ENCODE measurements at regions not wholly inside any gene's neighbourhood (a gene's known extent, or its start where the extent isn't known, plus 50 kb on each side); places are given as distances from the start of the nearest gene placed in this dataset.

GRCh38 chr5:154115291-154115690 is 75.2 kb upstream of the GALNT10 start:
- TF ChIP-seq CTCF (conservative IDR thresholded peaks at IDR 0.05; ENCODE audit: low read length) (no peak), EZH2phosphoT487 (IDR thresholded peaks at IDR 0.05; ENCODE audit: borderline replicate concordance, low read depth, low read length) (no peak)

Data from OCI-LY7 (cell line).